Gastroesophageal sphincter (tissue), 3 donors: ENCODE measurements at regions not wholly inside any gene's neighbourhood (a gene's known extent, or its start where the extent isn't known, plus 50 kb on each side); places are given as distances from the start of the nearest gene placed in this dataset.

Experiments
- POLR2A ChIP-seq, 2 donors: fragments of 450-650 bp; IDR thresholded peaks; one replicate each; pipeline ENCODE4 v1.6.1; 2017; ENCODE audit warnings: antibody characterized with exemption in 2 of 2, mild to moderate bottlenecking in 2 of 2, moderate library complexity in 1 of 2
- POLR2AphosphoS5 ChIP-seq: sonication (generic); formaldehyde crosslinking; IDR thresholded peaks from one replicate; pipeline ENCODE4 v1.6.1; 2017; ENCODE audit warnings: antibody characterized with exemption
- TF ChIP-seq, protein P1 (sequence below), 4 experiments: fragments of 200-600 bp in 2 of 4; fragments of 450-650 bp in 2 of 4; sonication (generic) in 1 of 4; IDR thresholded peaks; one replicate each; pipeline ENCODE4 v1.5.1; 2017 to 2019; ENCODE audit warnings: antibody characterized with exemption in 4 of 4, mild to moderate bottlenecking in 2 of 4, moderate library complexity in 2 of 4

- TF ChIP-seq, protein P1, sequence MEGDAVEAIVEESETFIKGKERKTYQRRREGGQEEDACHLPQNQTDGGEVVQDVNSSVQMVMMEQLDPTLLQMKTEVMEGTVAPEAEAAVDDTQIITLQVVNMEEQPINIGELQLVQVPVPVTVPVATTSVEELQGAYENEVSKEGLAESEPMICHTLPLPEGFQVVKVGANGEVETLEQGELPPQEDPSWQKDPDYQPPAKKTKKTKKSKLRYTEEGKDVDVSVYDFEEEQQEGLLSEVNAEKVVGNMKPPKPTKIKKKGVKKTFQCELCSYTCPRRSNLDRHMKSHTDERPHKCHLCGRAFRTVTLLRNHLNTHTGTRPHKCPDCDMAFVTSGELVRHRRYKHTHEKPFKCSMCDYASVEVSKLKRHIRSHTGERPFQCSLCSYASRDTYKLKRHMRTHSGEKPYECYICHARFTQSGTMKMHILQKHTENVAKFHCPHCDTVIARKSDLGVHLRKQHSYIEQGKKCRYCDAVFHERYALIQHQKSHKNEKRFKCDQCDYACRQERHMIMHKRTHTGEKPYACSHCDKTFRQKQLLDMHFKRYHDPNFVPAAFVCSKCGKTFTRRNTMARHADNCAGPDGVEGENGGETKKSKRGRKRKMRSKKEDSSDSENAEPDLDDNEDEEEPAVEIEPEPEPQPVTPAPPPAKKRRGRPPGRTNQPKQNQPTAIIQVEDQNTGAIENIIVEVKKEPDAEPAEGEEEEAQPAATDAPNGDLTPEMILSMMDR (IDR thresholded peaks at IDR 0.05) = no peak
- TF ChIP-seq POLR2A (IDR thresholded peaks at IDR 0.05) (no peak), POLR2AphosphoS5 (no peak)
These were observed 281.7 kb upstream of the ATP10A start for GRCh38 chr15:26144836-26145235.
